ENCODE measurements at regions not wholly inside any gene's neighbourhood (a gene's known extent, or its start where the extent isn't known, plus 50 kb on each side); places are given as distances from the start of the nearest gene placed in this dataset.

- no peak for TF ChIP-seq ZNF274 (IDR thresholded peaks at IDR 0.05; ENCODE audit: low read depth, low read length)
- no peak for TF ChIP-seq YY1 (IDR thresholded peaks at IDR 0.05; ENCODE audit: insufficient read depth, insufficient read length)
- TF ChIP-seq SUZ12 (IDR thresholded peaks at IDR 0.05; ENCODE audit: extremely low read depth, insufficient read depth, insufficient read length): no peak
These were observed 1365.5 kb downstream of the FAM181B start for GRCh38 chr11:81368192-81368591.
